ENCODE measurements at regions not wholly inside any gene's neighbourhood (a gene's known extent, or its start where the extent isn't known, plus 50 kb on each side); places are given as distances from the start of the nearest gene placed in this dataset.

DNA sequence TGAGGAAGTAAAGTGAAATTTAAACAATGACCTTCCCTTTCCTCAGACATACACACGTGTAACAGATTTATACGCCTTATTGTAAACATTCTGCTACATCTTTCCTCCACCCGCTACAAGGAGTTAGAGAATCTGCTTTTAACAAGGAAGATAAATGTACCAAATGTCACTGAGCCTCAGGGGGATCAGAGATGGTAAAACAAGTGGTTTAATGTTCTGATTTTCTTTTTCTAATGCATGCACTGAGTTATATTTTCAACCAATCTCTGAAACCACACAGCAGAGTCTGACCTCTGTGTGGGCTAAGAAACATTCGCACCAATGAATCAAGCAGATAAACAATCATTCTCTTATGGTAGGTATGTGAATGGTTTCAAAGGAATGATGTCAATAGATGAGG, 599.5 kb downstream of the ARL4A start:
- no peak for TF ChIP-seq POLR2A (IDR thresholded peaks at IDR 0.05)
- TF ChIP-seq, protein P1, sequence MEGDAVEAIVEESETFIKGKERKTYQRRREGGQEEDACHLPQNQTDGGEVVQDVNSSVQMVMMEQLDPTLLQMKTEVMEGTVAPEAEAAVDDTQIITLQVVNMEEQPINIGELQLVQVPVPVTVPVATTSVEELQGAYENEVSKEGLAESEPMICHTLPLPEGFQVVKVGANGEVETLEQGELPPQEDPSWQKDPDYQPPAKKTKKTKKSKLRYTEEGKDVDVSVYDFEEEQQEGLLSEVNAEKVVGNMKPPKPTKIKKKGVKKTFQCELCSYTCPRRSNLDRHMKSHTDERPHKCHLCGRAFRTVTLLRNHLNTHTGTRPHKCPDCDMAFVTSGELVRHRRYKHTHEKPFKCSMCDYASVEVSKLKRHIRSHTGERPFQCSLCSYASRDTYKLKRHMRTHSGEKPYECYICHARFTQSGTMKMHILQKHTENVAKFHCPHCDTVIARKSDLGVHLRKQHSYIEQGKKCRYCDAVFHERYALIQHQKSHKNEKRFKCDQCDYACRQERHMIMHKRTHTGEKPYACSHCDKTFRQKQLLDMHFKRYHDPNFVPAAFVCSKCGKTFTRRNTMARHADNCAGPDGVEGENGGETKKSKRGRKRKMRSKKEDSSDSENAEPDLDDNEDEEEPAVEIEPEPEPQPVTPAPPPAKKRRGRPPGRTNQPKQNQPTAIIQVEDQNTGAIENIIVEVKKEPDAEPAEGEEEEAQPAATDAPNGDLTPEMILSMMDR (IDR thresholded peaks at IDR 0.05), result no peak
- no peak for TF ChIP-seq POLR2AphosphoS5 (IDR thresholded peaks at IDR 0.05)
- no peak for TF ChIP-seq EP300 (IDR thresholded peaks at IDR 0.05)
